ENCODE measurements at regions not wholly inside any gene's neighbourhood (a gene's known extent, or its start where the extent isn't known, plus 50 kb on each side); places are given as distances from the start of the nearest gene placed in this dataset.

- H3K9ac ChIP-seq (ENCODE audit: low read length), result no peak overlapping the region
- no peaks in the 10 kb centered on the region for H3F3A ChIP-seq (ENCODE audit: insufficient read depth, low read length)
- H3K36me3 ChIP-seq (replicated peaks; ENCODE audit: insufficient read depth, low read length), result no peaks in the 10 kb centered on the region
- no peak overlapping the region for H3K27ac ChIP-seq (ENCODE audit: low read length)
- H2AFZ ChIP-seq (ENCODE audit: low read length), result no peak overlapping the region
- H3K9me2 ChIP-seq (replicated peaks; ENCODE audit: insufficient read depth, low read length), result no peaks in the 10 kb centered on the region
- TF ChIP-seq EZH2 (optimal IDR thresholded peaks at IDR 0.05; ENCODE audit: low read depth, low read length) (no peak), EZH2phosphoT487 (IDR thresholded peaks at IDR 0.05; ENCODE audit: low read length) (no peak)
- TF ChIP-seq, protein P1, sequence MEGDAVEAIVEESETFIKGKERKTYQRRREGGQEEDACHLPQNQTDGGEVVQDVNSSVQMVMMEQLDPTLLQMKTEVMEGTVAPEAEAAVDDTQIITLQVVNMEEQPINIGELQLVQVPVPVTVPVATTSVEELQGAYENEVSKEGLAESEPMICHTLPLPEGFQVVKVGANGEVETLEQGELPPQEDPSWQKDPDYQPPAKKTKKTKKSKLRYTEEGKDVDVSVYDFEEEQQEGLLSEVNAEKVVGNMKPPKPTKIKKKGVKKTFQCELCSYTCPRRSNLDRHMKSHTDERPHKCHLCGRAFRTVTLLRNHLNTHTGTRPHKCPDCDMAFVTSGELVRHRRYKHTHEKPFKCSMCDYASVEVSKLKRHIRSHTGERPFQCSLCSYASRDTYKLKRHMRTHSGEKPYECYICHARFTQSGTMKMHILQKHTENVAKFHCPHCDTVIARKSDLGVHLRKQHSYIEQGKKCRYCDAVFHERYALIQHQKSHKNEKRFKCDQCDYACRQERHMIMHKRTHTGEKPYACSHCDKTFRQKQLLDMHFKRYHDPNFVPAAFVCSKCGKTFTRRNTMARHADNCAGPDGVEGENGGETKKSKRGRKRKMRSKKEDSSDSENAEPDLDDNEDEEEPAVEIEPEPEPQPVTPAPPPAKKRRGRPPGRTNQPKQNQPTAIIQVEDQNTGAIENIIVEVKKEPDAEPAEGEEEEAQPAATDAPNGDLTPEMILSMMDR (IDR thresholded peaks at IDR 0.05; ENCODE audit: low read length), result no peak
- no peak overlapping the region for H3K4me2 ChIP-seq (ENCODE audit: low read depth, low read length)
- no peaks in the 10 kb centered on the region for H3K4me1 ChIP-seq (ENCODE audit: low read length)
- peaks cover 7% of the 10 kb centered on the region; the same call in 1 of the 2 replicates for H3K9me3 ChIP-seq (replicated peaks; ENCODE audit: insufficient read depth, low read length)
- H4K20me1 ChIP-seq (ENCODE audit: insufficient read depth, low read length), result no peaks in the 10 kb centered on the region
- DNase-seq, result no peak
- H3K4me3 ChIP-seq (ENCODE audit: low read length), result no peak overlapping the region
- no peaks in the 10 kb centered on the region for H3K79me2 ChIP-seq (ENCODE audit: low read length)
- no peaks in the 10 kb centered on the region for H3K27me3 ChIP-seq (replicated peaks; ENCODE audit: insufficient read depth, low read length)
Observed at GRCh38 chr5:155792873-155793272, 534.1 kb upstream of the SGCD start.

DNA sequence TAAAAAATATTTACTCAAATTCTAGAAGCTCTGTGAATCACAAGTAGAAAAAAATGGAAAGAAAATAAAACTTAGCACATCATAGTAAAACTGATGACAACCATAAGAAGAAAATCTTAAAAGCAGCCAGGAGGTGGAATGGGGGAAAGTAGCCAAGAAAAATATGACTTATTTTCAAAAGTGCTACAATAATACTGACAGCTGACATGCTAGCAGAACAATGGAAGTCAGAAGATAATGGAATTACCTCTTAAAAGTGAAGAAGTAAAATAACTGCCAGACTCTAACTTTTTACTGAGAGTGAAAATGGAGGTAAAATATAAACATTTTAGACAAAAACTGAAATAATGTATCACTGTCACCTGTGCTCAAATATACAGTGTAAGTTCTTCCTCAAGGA lies 532.2 kb upstream of the SGCD start:
- Histone ChIP-seq H4K20me1 (ENCODE audit: insufficient read depth, low read length) (no peaks in the 10 kb centered on the region), H3K9me3 (replicated peaks; ENCODE audit: insufficient read depth, low read length) (peaks cover 7% of the 10 kb centered on the region; the same call in 1 of the 2 replicates), H3K4me3 (ENCODE audit: low read length) (no peak overlapping the region), H3K36me3 (replicated peaks; ENCODE audit: insufficient read depth, low read length) (no peaks in the 10 kb centered on the region), H3K4me1 (ENCODE audit: low read length) (no peaks in the 10 kb centered on the region), H3K9me2 (replicated peaks; ENCODE audit: insufficient read depth, low read length) (no peaks in the 10 kb centered on the region), H3F3A (ENCODE audit: insufficient read depth, low read length) (no peaks in the 10 kb centered on the region), H3K27me3 (replicated peaks; ENCODE audit: insufficient read depth, low read length) (no peaks in the 10 kb centered on the region), H3K79me2 (ENCODE audit: low read length) (no peaks in the 10 kb centered on the region), H3K9ac (ENCODE audit: low read length) (no peak overlapping the region), H3K27ac (ENCODE audit: low read length) (no peak overlapping the region), H2AFZ (ENCODE audit: low read length) (no peak overlapping the region), H3K4me2 (ENCODE audit: low read depth, low read length) (no peak overlapping the region)
- peak; percentile 8 for DNase-seq
- TF ChIP-seq EZH2phosphoT487 (IDR thresholded peaks at IDR 0.05; ENCODE audit: low read length) (no peak), EZH2 (optimal IDR thresholded peaks at IDR 0.05; ENCODE audit: low read depth, low read length) (no peak)
- TF ChIP-seq, protein P1 (IDR thresholded peaks at IDR 0.05; ENCODE audit: low read length), result no peak

DNA sequence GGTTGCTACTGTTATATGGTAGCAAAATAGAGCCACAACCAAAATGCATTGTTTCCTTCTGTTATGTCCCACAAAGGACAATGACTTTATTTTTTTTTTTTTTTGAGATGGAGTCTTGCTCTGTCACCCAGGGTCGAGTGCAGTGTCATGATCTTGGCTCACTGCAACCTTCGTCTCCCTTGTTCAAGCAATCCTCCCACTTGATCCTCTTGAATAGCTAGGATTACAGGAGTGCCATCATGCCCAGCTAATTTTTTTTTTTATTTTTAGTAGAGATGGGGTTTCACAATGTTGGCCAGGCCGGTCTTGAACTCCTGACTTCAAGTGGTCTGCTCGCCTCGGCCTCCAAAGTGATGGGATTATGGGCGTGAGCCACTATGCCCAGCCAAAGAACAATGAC lies 527.7 kb upstream of the SGCD start:
- Histone ChIP-seq H3F3A (ENCODE audit: insufficient read depth, low read length) (no peaks in the 10 kb centered on the region), H4K20me1 (ENCODE audit: insufficient read depth, low read length) (no peaks in the 10 kb centered on the region), H3K4me1 (ENCODE audit: low read length) (no peaks in the 10 kb centered on the region), H3K9me2 (replicated peaks; ENCODE audit: insufficient read depth, low read length) (no peaks in the 10 kb centered on the region), H3K79me2 (ENCODE audit: low read length) (no peaks in the 10 kb centered on the region), H3K36me3 (replicated peaks; ENCODE audit: insufficient read depth, low read length) (no peaks in the 10 kb centered on the region), H3K27me3 (replicated peaks; ENCODE audit: insufficient read depth, low read length) (no peaks in the 10 kb centered on the region), H3K9ac (ENCODE audit: low read length) (no peak overlapping the region), H3K4me2 (ENCODE audit: low read depth, low read length) (no peak overlapping the region), H3K27ac (ENCODE audit: low read length) (no peak overlapping the region), H2AFZ (ENCODE audit: low read length) (no peak overlapping the region), H3K4me3 (ENCODE audit: low read length) (no peak overlapping the region), H3K9me3 (replicated peaks; ENCODE audit: insufficient read depth, low read length) (peaks cover 7% of the 10 kb centered on the region; the same call in 1 of the 2 replicates)
- TF ChIP-seq, protein P1 (IDR thresholded peaks at IDR 0.05; ENCODE audit: low read length), result no peak
- TF ChIP-seq EZH2 (optimal IDR thresholded peaks at IDR 0.05; ENCODE audit: low read depth, low read length) (no peak), EZH2phosphoT487 (IDR thresholded peaks at IDR 0.05; ENCODE audit: low read length) (no peak)
- DNase-seq, result no peak

Data from MM.1S (cell line).